OCI-LY3 (cell line): ENCODE measurements at regions not wholly inside any gene's neighbourhood (a gene's known extent, or its start where the extent isn't known, plus 50 kb on each side); places are given as distances from the start of the nearest gene placed in this dataset.

Experiments used
- H2AFZ ChIP-seq: fragments of 200-600, 300-600 bp; shearing (Covaris generic); 2 replicates; pipeline ENCODE4 v1.6.0; 2014; ENCODE audit warnings: antibody characterized with exemption, low read depth, low read length
- H3K27ac ChIP-seq: fragments of 200-600, 300-600 bp; sonication (generic); 2 replicates; pipeline ENCODE4 v1.5.1; 2014; ENCODE audit warnings: mild to moderate bottlenecking, low read length, moderate library complexity, mixed read lengths
- H3K27me3 ChIP-seq: fragments of 200-600, 300-600 bp; sonication (generic); 2 replicates; pipeline ENCODE4 v1.6.1; 2014; ENCODE audit warnings: low read depth, low read length, mixed read lengths
- H3K36me3 ChIP-seq: fragments of 200-600, 300-600 bp; sonication (generic); replicated peaks from 2 replicates; pipeline ENCODE3; 2014; ENCODE audit warnings: low read depth, low read length, mixed read lengths
- H3K4me1 ChIP-seq: fragments of 300-600, 200-600 bp; sonication (generic); 2 replicates; pipeline ENCODE4 v1.6.1; 2014; ENCODE audit warnings: low read length, mixed read lengths
- H3K4me2 ChIP-seq: fragments of 200-600, 300-600 bp; sonication (generic); 2 replicates; pipeline ENCODE4 v1.6.1; 2014; ENCODE audit warnings: low read length, mixed read lengths
- H3K4me3 ChIP-seq: fragments of 300-600, 200-600 bp; sonication (generic); 2 replicates; pipeline ENCODE4 v1.5.1; 2014; ENCODE audit warnings: antibody characterized with exemption, mild to moderate bottlenecking, low read length, moderate library complexity
- H3K79me2 ChIP-seq: fragments of 300-600, 200-600 bp; shearing (Covaris generic); 2 replicates; pipeline ENCODE4 v1.6.1; 2014; ENCODE audit warnings: mild to moderate bottlenecking, low read length, mixed read lengths
- H3K9ac ChIP-seq: fragments of 300-600, 200-600 bp; shearing (Covaris generic); 2 replicates; pipeline ENCODE4 v1.6.0; 2014; ENCODE audit warnings: mild to moderate bottlenecking, low read length, moderate library complexity
- H3K9me3 ChIP-seq: fragments of 200-600, 300-600 bp; shearing (Covaris generic); 2 replicates; pipeline ENCODE4 v1.6.1; 2014; ENCODE audit warnings: low read length, mixed read lengths; ENCODE audit not compliant: insufficient read depth
- H4K20me1 ChIP-seq: fragments of 200-600, 300-600 bp; sonication (generic); 2 replicates; pipeline ENCODE4 v1.6.1; 2016; ENCODE audit warnings: low read length, mixed read lengths; ENCODE audit not compliant: insufficient read depth
- EZH2phosphoT487 ChIP-seq: fragments of 200-600 bp; shearing (Covaris generic); IDR thresholded peaks from 2 replicates; pipeline ENCODE4 v1.6.1; 2018; ENCODE audit warnings: antibody characterized with exemption, mixed run types, low read depth
- TF ChIP-seq, protein P1 (sequence below): fragments of 200-600, 300-600 bp; sonication (generic); IDR thresholded peaks from 2 replicates; pipeline ENCODE4 v1.5.1; 2014; ENCODE audit warnings: antibody characterized with exemption, low read length, low read depth

DNA sequence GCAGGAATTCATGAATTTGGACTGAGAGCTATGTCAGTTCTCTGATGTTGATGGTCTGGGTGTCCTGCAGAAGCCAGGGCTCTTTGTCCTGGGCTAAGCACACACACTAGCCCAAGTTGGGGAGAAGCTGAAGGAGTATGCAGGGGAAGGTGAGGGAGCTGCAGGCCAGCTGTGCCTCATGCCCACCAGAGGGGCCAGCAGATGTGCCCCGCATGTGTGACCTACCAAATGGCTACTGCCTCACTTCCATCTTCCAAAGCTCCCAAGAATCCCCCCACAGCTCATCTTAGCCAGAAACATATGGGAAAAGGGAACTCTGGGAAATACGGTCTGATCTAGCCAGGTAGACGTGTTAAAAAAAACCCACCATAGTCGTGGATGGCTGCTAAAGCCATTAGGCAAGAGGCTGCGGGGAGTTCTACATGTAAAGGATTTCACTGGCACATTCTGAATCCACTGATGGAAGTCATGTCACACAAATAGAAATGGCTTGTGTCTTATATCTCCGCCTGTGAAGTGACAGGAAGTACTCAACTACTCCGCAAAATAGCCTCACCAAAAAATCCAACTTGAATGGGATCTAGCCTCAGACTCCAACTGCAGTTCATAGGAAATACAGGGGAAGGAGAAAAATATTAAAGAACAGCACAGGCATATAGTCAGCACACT is 96.3 kb upstream of the CLMP start:
- H4K20me1 ChIP-seq: no peaks in the 10 kb centered on the region
- no peak overlapping the region for H2AFZ ChIP-seq
- H3K36me3 ChIP-seq: no peaks in the 10 kb centered on the region
- H3K27me3 ChIP-seq: peaks cover 4% of the 10 kb centered on the region; the same call in 1 of the 2 replicates
- no peak overlapping the region for H3K9ac ChIP-seq
- H3K79me2 ChIP-seq: no peaks in the 10 kb centered on the region
- no peak for TF ChIP-seq EZH2phosphoT487
- TF ChIP-seq, protein P1, sequence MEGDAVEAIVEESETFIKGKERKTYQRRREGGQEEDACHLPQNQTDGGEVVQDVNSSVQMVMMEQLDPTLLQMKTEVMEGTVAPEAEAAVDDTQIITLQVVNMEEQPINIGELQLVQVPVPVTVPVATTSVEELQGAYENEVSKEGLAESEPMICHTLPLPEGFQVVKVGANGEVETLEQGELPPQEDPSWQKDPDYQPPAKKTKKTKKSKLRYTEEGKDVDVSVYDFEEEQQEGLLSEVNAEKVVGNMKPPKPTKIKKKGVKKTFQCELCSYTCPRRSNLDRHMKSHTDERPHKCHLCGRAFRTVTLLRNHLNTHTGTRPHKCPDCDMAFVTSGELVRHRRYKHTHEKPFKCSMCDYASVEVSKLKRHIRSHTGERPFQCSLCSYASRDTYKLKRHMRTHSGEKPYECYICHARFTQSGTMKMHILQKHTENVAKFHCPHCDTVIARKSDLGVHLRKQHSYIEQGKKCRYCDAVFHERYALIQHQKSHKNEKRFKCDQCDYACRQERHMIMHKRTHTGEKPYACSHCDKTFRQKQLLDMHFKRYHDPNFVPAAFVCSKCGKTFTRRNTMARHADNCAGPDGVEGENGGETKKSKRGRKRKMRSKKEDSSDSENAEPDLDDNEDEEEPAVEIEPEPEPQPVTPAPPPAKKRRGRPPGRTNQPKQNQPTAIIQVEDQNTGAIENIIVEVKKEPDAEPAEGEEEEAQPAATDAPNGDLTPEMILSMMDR: no peak
- no peak overlapping the region for H3K4me2 ChIP-seq
- H3K9me3 ChIP-seq: no peaks in the 10 kb centered on the region
- H3K4me1 ChIP-seq: peaks cover 8% of the 10 kb centered on the region
- no peak overlapping the region for H3K27ac ChIP-seq
- no peak overlapping the region for H3K4me3 ChIP-seq

- H3K9me3 ChIP-seq: no peaks in the 10 kb centered on the region
- no peaks in the 10 kb centered on the region for H3K79me2 ChIP-seq
- no peak overlapping the region for H3K27ac ChIP-seq
- H4K20me1 ChIP-seq: no peaks in the 10 kb centered on the region
- peak overlapping the region; percentile 30 for H3K4me2 ChIP-seq
- H3K9ac ChIP-seq: no peak overlapping the region
- H3K4me3 ChIP-seq: no peak overlapping the region
- no peaks in the 10 kb centered on the region for H3K36me3 ChIP-seq
- TF ChIP-seq, protein P1: no peak
- no peak for TF ChIP-seq EZH2phosphoT487
- peaks cover 10% of the 10 kb centered on the region for H3K4me1 ChIP-seq
- H2AFZ ChIP-seq: no peak overlapping the region
- H3K27me3 ChIP-seq: peaks cover 33% of the 10 kb centered on the region
Measured at GRCh38 chr11:123286761-123287160, 91.7 kb upstream of the CLMP start.

DNA sequence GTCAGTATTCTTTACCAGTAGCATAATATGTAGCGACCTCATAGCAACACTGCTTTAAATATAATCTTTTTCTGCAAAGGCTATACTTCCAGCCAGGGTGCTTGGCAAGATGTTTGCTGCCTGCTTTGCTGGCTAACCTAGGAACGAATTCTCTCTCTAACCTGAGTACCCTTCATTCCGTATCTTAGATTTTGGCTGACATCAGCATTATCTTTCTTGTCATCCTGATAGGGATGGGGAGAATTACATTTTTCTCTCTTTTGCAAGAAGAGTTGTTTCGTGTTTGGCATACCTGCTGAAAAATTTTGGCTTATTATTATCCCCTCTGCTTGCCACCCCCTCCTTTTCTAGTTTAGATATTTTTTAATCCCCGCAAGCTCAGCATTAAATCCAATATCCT is 91.2 kb upstream of the CLMP start:
- Histone ChIP-seq H4K20me1 (no peaks in the 10 kb centered on the region), H3K79me2 (no peaks in the 10 kb centered on the region), H2AFZ (no peak overlapping the region), H3K9ac (no peak overlapping the region), H3K27me3 (peaks cover 36% of the 10 kb centered on the region), H3K4me3 (no peak overlapping the region), H3K9me3 (no peaks in the 10 kb centered on the region), H3K4me1 (peaks cover 10% of the 10 kb centered on the region), H3K27ac (no peak overlapping the region), H3K36me3 (no peaks in the 10 kb centered on the region), H3K4me2 (peak overlapping the region; percentile 30; the same call in 1 of the 2 replicates)
- TF ChIP-seq, protein P1: no peak
- no peak for TF ChIP-seq EZH2phosphoT487

DNA sequence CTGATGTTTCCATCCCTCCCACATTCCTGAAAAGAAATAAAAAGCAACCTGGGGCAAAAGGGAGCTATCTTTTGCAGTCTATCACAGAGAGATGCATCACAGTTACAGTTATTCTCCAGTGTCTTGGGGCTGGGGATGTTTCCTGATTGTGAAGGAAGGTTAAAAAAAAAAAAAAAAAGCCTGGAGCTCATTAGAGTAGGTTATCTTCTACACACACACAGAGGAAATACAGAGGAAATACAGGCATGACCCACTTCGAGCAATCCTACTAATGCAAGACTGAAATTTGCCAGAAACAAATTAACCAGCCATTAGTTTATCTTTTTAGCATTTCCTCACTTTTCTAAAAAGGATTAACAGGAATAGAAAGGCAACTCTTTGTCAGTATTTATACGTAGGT is 89.4 kb upstream of the CLMP start:
- TF ChIP-seq, protein P1: no peak
- no peak for TF ChIP-seq EZH2phosphoT487
- H3K4me3 ChIP-seq: no peak overlapping the region
- H3K79me2 ChIP-seq: no peaks in the 10 kb centered on the region
- H2AFZ ChIP-seq: no peak overlapping the region
- H3K36me3 ChIP-seq: no peaks in the 10 kb centered on the region
- no peak overlapping the region for H3K4me2 ChIP-seq
- H3K9ac ChIP-seq: no peak overlapping the region
- H3K27ac ChIP-seq: no peak overlapping the region
- H3K9me3 ChIP-seq: no peaks in the 10 kb centered on the region
- H3K4me1 ChIP-seq: peaks cover 10% of the 10 kb centered on the region
- H3K27me3 ChIP-seq: peaks cover 36% of the 10 kb centered on the region
- no peaks in the 10 kb centered on the region for H4K20me1 ChIP-seq
